ENCODE measurements at regions not wholly inside any gene's neighbourhood (a gene's known extent, or its start where the extent isn't known, plus 50 kb on each side); places are given as distances from the start of the nearest gene placed in this dataset.

DNA sequence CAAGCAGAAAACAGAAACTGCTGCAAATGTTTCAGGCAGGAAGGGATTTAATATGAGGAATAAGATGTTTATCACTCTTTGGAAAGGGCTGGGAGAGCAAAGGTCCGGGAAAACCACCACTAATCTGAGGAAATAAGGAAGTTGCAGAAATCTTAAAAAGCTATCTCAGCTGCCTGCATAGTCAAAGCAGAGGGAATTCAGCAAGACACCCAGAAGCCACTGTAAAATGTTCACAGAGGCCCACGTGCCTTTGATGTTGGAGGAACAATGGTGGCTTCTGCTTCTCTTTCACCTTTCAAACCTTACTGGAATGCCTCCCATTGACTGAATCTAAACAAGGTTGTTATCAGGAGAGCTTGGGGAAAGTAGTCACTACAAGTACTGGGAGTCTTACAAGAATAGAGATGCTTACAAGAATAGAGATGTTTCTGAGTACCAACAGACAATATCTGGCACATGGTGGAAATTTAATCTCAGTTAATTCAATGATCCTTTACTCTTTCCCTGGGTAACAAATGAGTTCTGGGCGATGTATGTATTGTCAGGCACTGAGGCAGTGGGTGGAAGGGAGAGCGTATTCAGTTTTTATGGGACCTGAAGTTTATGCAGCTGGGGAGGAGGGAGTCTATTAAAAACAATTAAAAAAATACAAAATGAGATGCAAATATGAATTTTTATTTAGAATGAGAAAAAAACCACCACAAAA lies 56.1 kb upstream of the MED13 start:
- H3K9me3 Mint-ChIP-seq = no peaks in the 10 kb centered on the region
- no peak overlapping the region for H3K27ac Mint-ChIP-seq
- H3K4me3 Mint-ChIP-seq = no peak overlapping the region
- H3K4me1 Mint-ChIP-seq = peaks cover 2 to 12% (median 5%) of the 10 kb centered on the region in 3 donors
- H3K36me3 Mint-ChIP-seq = peaks cover 1% of the 10 kb centered on the region
- H3K27me3 Mint-ChIP-seq = no peaks in the 10 kb centered on the region

GRCh38 chr17:62119373-62119772 lies 54.3 kb upstream of the MED13 start:
- H3K4me1 Mint-ChIP-seq = peaks cover 2 to 12% (median 5%) of the 10 kb centered on the region in 3 donors
- H3K27ac Mint-ChIP-seq = no peak overlapping the region
- no peaks in the 10 kb centered on the region for H3K9me3 Mint-ChIP-seq
- no peaks in the 10 kb centered on the region for H3K27me3 Mint-ChIP-seq
- H3K4me3 Mint-ChIP-seq = peak overlapping the region in 1 of 4 donors; percentile 24
- H3K36me3 Mint-ChIP-seq = peaks cover 1% of the 10 kb centered on the region
